ENCODE measurements at regions not wholly inside any gene's neighbourhood (a gene's known extent, or its start where the extent isn't known, plus 50 kb on each side); places are given as distances from the start of the nearest gene placed in this dataset.

DNA sequence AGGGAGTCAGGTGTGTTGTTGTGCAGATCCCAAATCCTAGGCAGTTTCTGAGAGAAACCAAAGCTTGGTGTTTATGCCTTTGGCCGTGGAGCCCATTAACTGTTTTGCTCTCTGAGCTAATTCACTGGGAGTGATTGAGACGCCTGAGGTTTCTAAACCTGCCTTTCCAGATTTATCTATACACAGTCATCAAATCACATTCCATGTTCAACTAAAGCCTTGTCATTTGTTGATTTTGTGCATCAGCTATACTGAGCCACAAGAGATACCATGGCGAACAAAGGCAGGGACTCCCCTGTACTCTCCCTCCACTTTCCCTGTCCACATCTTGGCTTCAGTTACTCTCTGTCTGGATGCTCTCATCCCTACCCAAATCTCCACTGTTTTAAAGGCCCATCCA is 229.7 kb upstream of the PMEPA1 start:
- ATAC-seq (no peak), DNase-seq (no peak)
- Mint-ChIP-seq H3K4me1 (peaks cover 0 to 15% of the 10 kb centered on the region in 2 donors), H3K27me3 (ENCODE audit: low read depth in 2 of 2) (peaks cover 8% of the 10 kb centered on the region in 2 donors), H3K4me3 (no peak overlapping the region), H3K36me3 (no peaks in the 10 kb centered on the region), H3K9me3 (no peaks in the 10 kb centered on the region), H3K27ac (no peak overlapping the region)
- TF ChIP-seq, protein P1, sequence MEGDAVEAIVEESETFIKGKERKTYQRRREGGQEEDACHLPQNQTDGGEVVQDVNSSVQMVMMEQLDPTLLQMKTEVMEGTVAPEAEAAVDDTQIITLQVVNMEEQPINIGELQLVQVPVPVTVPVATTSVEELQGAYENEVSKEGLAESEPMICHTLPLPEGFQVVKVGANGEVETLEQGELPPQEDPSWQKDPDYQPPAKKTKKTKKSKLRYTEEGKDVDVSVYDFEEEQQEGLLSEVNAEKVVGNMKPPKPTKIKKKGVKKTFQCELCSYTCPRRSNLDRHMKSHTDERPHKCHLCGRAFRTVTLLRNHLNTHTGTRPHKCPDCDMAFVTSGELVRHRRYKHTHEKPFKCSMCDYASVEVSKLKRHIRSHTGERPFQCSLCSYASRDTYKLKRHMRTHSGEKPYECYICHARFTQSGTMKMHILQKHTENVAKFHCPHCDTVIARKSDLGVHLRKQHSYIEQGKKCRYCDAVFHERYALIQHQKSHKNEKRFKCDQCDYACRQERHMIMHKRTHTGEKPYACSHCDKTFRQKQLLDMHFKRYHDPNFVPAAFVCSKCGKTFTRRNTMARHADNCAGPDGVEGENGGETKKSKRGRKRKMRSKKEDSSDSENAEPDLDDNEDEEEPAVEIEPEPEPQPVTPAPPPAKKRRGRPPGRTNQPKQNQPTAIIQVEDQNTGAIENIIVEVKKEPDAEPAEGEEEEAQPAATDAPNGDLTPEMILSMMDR (IDR thresholded peaks at IDR 0.05): no peak
- WGBS (ENCODE audit: insufficient coverage): 90% methylated on average over 3 of the region's 3 CpGs
- Histone ChIP-seq H3K9me3 (ENCODE audit: control insufficient read depth, insufficient read depth, low read length) (no peaks in the 10 kb centered on the region), H3K27ac (ENCODE audit: low read length) (no peak overlapping the region), H3K4me1 (ENCODE audit: control insufficient read depth, insufficient read depth, low read length) (no peaks in the 10 kb centered on the region), H3K27me3 (ENCODE audit: control insufficient read depth, insufficient read depth, low read length) (no peaks in the 10 kb centered on the region), H3K4me3 (ENCODE audit: low read length) (no peak overlapping the region), H3K36me3 (ENCODE audit: control insufficient read depth, insufficient read depth, low read length) (no peaks in the 10 kb centered on the region)
- intact Hi-C loops (cut with micrococcal nuclease): no loop called here

DNA sequence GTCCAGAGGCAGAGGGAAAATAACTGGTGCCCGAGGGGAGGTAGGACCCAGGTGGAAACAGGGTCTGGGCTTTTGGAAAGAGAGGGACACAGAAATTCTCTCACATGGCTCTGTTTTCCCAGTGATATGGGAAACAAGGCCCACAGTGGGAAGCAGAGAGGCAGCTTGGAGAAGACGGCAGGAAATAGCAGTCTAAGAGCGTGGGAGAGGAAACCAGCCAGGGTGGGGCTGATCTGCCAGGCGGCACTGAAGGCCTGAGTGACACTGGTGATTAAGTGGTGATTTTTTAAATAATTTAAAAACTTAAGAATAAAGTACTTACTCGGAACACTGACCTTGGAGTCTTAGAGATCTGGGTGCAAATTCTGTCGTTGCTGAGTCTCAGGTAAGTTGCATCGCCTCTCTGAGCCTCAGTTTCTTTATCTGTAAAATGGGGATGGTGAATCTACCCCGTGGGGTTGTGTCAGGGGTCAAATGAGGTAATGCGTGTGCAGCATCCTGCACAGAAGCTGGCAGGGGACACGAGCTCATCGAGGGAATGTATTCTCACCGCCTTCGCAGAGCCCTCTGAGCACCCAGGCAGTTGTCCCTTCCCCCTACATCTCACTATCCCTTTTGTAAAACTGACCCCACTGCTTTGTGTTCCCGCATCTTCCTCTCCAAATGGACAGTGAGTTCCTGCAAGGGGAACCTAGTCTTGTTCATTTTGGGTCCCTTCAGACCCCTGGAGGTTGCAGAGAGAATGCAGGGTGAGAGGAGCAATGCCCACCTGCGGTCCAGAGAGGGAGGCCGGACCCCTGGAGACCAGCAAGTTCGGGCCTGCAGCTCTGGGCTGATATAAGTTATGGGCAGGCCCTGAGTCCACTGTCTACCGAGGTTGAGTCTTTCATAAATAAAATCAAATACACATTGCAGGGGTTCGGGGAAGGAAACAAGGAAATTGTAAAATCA is 228.6 kb upstream of the PMEPA1 start:
- H3K4me3 Mint-ChIP-seq: no peak overlapping the region
- H3K9me3 ChIP-seq (ENCODE audit: control insufficient read depth, insufficient read depth, low read length): no peaks in the 10 kb centered on the region
- H3K27ac ChIP-seq (ENCODE audit: low read length): no peak overlapping the region
- peaks cover 8% of the 10 kb centered on the region in 2 donors for H3K27me3 Mint-ChIP-seq (ENCODE audit: low read depth in 2 of 2)
- DNase-seq (no peak), ATAC-seq (no peak)
- no peaks in the 10 kb centered on the region for H3K36me3 Mint-ChIP-seq
- H3K9me3 Mint-ChIP-seq: no peaks in the 10 kb centered on the region
- H3K36me3 ChIP-seq (ENCODE audit: control insufficient read depth, insufficient read depth, low read length): no peaks in the 10 kb centered on the region
- H3K4me1 Mint-ChIP-seq: peaks cover 0 to 14% of the 10 kb centered on the region in 2 donors
- H3K4me3 ChIP-seq (ENCODE audit: low read length): no peak overlapping the region
- TF ChIP-seq, protein P1 (IDR thresholded peaks at IDR 0.05): no peak
- 74% methylated on average over 17 of the region's 19 CpGs for WGBS (ENCODE audit: insufficient coverage)
- no peaks in the 10 kb centered on the region for H3K4me1 ChIP-seq (ENCODE audit: control insufficient read depth, insufficient read depth, low read length)
- H3K27me3 ChIP-seq (ENCODE audit: control insufficient read depth, insufficient read depth, low read length): no peaks in the 10 kb centered on the region
- intact Hi-C loops (cut with micrococcal nuclease): no loop called here
- no peak overlapping the region for H3K27ac Mint-ChIP-seq

DNA sequence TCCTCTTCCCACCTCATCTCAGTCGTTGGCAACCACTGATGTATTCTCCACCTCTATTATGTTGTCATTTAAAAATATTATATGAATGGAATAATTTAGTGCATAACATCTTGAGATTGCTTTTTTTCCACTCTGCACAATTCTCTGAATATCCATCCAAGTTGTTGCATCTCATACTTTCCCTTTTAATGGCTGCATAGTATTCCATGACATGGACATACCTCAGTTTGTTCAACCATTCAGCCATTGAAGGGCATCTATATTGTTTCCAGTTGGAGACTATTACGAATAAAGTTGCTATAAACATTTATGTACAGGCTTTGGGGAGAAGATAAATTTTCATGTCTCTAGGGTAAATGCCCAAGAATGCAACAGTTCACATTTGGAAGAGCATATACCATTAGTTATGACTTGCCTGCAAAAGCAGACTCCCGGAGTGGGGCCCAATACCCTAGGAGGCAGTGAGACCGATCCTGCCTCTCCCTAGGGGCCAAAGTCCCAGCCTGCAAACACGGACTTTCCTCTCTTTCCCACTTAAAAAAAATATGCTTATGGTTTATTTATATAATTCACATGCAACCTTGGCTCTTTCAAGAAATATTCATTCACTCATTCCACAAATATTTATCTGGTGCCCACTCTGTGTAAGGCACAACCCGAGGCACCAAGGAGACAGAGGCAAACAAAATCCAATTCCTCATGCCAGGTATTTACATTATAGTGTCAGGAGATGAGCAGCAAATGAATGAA is 227.0 kb upstream of the PMEPA1 start:
- H3K9me3 ChIP-seq (ENCODE audit: control insufficient read depth, insufficient read depth, low read length): no peaks in the 10 kb centered on the region
- intact Hi-C loops (cut with micrococcal nuclease): no loop called here
- H3K4me1 ChIP-seq (ENCODE audit: control insufficient read depth, insufficient read depth, low read length): no peaks in the 10 kb centered on the region
- H3K9me3 Mint-ChIP-seq: no peaks in the 10 kb centered on the region
- H3K27me3 ChIP-seq (ENCODE audit: control insufficient read depth, insufficient read depth, low read length): no peaks in the 10 kb centered on the region
- 86% methylated on average over 4 of the region's 6 CpGs for WGBS (ENCODE audit: insufficient coverage)
- H3K27ac Mint-ChIP-seq: no peak overlapping the region
- no peak overlapping the region for H3K4me3 ChIP-seq (ENCODE audit: low read length)
- H3K4me1 Mint-ChIP-seq: peaks cover 0 to 11% of the 10 kb centered on the region in 2 donors
- H3K27ac ChIP-seq (ENCODE audit: low read length): no peak overlapping the region
- H3K36me3 Mint-ChIP-seq: no peaks in the 10 kb centered on the region
- TF ChIP-seq, protein P1 (IDR thresholded peaks at IDR 0.05): no peak
- peaks cover 8% of the 10 kb centered on the region in 2 donors for H3K27me3 Mint-ChIP-seq (ENCODE audit: low read depth in 2 of 2)
- DNase-seq: no peak
- H3K4me3 Mint-ChIP-seq: no peak overlapping the region
- no peak for ATAC-seq
- no peaks in the 10 kb centered on the region for H3K36me3 ChIP-seq (ENCODE audit: control insufficient read depth, insufficient read depth, low read length)

Data from natural killer cell (primary cell).